Astrocyte (in vitro differentiated cells and primary cell): ENCODE measurements at regions not wholly inside any gene's neighbourhood (a gene's known extent, or its start where the extent isn't known, plus 50 kb on each side); places are given as distances from the start of the nearest gene placed in this dataset.

Source experiments
- DNase-seq: peaks from one replicate; pipeline ENCODE4 v3.0.0-alpha.2; 2010; ENCODE audit warnings: low read depth
- FAIRE-seq: peaks from 2 replicates; lab custom pipeline; 2011; peaks lifted over from hg19 to GRCh38; lab: Jason Lieb, UNC
- H2AFZ ChIP-seq: 2 replicates; pipeline ENCODE4 v1.6.0; 2012; ENCODE audit warnings: low read depth, low read length, inconsistent platforms
- H3K27ac ChIP-seq: 2 replicates; pipeline ENCODE4 v1.5.1; 2011; ENCODE audit warnings: low read depth, low read length, inconsistent platforms
- H3K27me3 ChIP-seq: 2 replicates; pipeline ENCODE4 v1.6.0; 2011; ENCODE audit warnings: low read length, inconsistent platforms; ENCODE audit not compliant: insufficient read depth
- H3K36me3 ChIP-seq: 2 replicates; pipeline ENCODE4 v1.5.1; 2011; ENCODE audit warnings: low read length, inconsistent platforms; ENCODE audit not compliant: insufficient read depth
- H3K4me1 ChIP-seq: 2 replicates; pipeline ENCODE4 v1.5.1; 2011; ENCODE audit warnings: low read length, inconsistent platforms; ENCODE audit not compliant: insufficient read depth
- H3K4me2 ChIP-seq: 2 replicates; pipeline ENCODE4 v1.6.0; 2012; ENCODE audit warnings: low read length, inconsistent platforms
- H3K4me3 ChIP-seq: 2 replicates; pipeline ENCODE4 v1.5.1; 2011; ENCODE audit warnings: low read depth, mild to moderate bottlenecking, low read length, inconsistent platforms; ENCODE audit not compliant: insufficient read depth
- H3K79me2 ChIP-seq: 2 replicates; pipeline ENCODE4 v1.6.0; 2012; ENCODE audit warnings: mild to moderate bottlenecking, low read length, inconsistent platforms; ENCODE audit not compliant: insufficient read depth
- H3K9ac ChIP-seq: 2 replicates; pipeline ENCODE4 v1.6.0; 2012; ENCODE audit warnings: mild to moderate bottlenecking, low read length, inconsistent platforms
- H3K9me3 ChIP-seq: 2 replicates; pipeline ENCODE4 v1.5.1; 2012; ENCODE audit warnings: low read depth, mild to moderate bottlenecking, low read length, inconsistent platforms; ENCODE audit not compliant: insufficient read depth
- H4K20me1 ChIP-seq: 2 replicates; pipeline ENCODE4 v1.6.0; 2012; ENCODE audit warnings: low read length, inconsistent platforms; ENCODE audit not compliant: insufficient read depth
- H3K27ac Mint-ChIP-seq: one replicate; pipeline ENCODE4 v1.8.0; 2021; ENCODE audit warnings: mild to moderate bottlenecking, mixed read lengths; ENCODE audit not compliant: unreplicated experiment
- H3K27me3 Mint-ChIP-seq: one replicate; pipeline ENCODE4 v1.8.0; 2021; ENCODE audit warnings: low read depth, mixed read lengths; ENCODE audit not compliant: unreplicated experiment
- H3K36me3 Mint-ChIP-seq: one replicate; pipeline ENCODE4 v1.8.0; 2021; ENCODE audit warnings: low read depth, mixed read lengths; ENCODE audit not compliant: unreplicated experiment
- H3K4me1 Mint-ChIP-seq: one replicate; pipeline ENCODE4 v1.8.0; 2021; ENCODE audit warnings: low read depth, mixed read lengths; ENCODE audit not compliant: unreplicated experiment
- H3K4me3 Mint-ChIP-seq: one replicate; pipeline ENCODE4 v1.8.0; 2021; ENCODE audit warnings: mild to moderate bottlenecking, moderate library complexity, mixed read lengths; ENCODE audit not compliant: unreplicated experiment
- H3K9me3 Mint-ChIP-seq: one replicate; pipeline ENCODE4 v1.8.0; 2021; ENCODE audit warnings: mild to moderate bottlenecking, mixed read lengths; ENCODE audit not compliant: unreplicated experiment
- CTCF ChIP-seq: IDR thresholded peaks from 2 replicates; pipeline ENCODE4 v1.5.1; 2011; ENCODE audit warnings: low read depth, mild to moderate bottlenecking, inconsistent platforms, low read length, moderate library complexity; ENCODE audit not compliant: insufficient read depth
- EZH2 ChIP-seq: IDR thresholded peaks from 2 replicates; pipeline ENCODE4 v1.6.1; 2012; ENCODE audit warnings: mild to moderate bottlenecking, low read length, inconsistent platforms; ENCODE audit not compliant: insufficient read depth

- H3K27ac ChIP-seq, result peak overlapping the region; percentile 25
- Mint-ChIP-seq H3K4me1 (peaks cover 7% of the 10 kb centered on the region), H3K9me3 (no peaks in the 10 kb centered on the region), H3K27me3 (peaks cover 1% of the 10 kb centered on the region), H3K27ac (no peak overlapping the region), H3K4me3 (no peak overlapping the region), H3K36me3 (no peaks in the 10 kb centered on the region)
- no peaks in the 10 kb centered on the region for H3K36me3 ChIP-seq
- no peak overlapping the region for H3K4me3 ChIP-seq
- peak; percentile 72 for DNase-seq
- H4K20me1 ChIP-seq, result no peaks in the 10 kb centered on the region
- H3K79me2 ChIP-seq, result no peaks in the 10 kb centered on the region
- H3K4me1 ChIP-seq, result peaks cover 14% of the 10 kb centered on the region
- H3K9me3 ChIP-seq, result no peaks in the 10 kb centered on the region
- H2AFZ ChIP-seq, result no peak overlapping the region
- TF ChIP-seq CTCF, result no peak
- TF ChIP-seq EZH2, result no peak
- FAIRE-seq, result no peak
- no peaks in the 10 kb centered on the region for H3K27me3 ChIP-seq
- peak overlapping the region; percentile 32 for H3K4me2 ChIP-seq
- H3K9ac ChIP-seq, result no peak overlapping the region
Measured at GRCh38 chr6:145147981-145148749, 587.2 kb downstream of the EPM2A start.

GRCh38 chr6:145148776-145149175, 586.5 kb downstream of the EPM2A start:
- Mint-ChIP-seq H3K36me3 (no peaks in the 10 kb centered on the region), H3K4me1 (peaks cover 7% of the 10 kb centered on the region), H3K9me3 (no peaks in the 10 kb centered on the region), H3K4me3 (no peak overlapping the region), H3K27ac (no peak overlapping the region), H3K27me3 (peaks cover 1% of the 10 kb centered on the region)
- Histone ChIP-seq H3K79me2 (no peaks in the 10 kb centered on the region), H3K4me1 (peaks cover 14% of the 10 kb centered on the region), H3K27me3 (no peaks in the 10 kb centered on the region), H3K9me3 (no peaks in the 10 kb centered on the region), H3K36me3 (no peaks in the 10 kb centered on the region), H3K27ac (no peak overlapping the region), H3K4me3 (no peak overlapping the region), H2AFZ (no peak overlapping the region), H3K9ac (no peak overlapping the region), H3K4me2 (peak overlapping the region; percentile 32), H4K20me1 (no peaks in the 10 kb centered on the region)
- TF ChIP-seq CTCF (no peak), EZH2 (no peak)
- FAIRE-seq, result no peak
- no peak for DNase-seq

- DNase-seq (peak; percentile 41), FAIRE-seq (no peak)
- TF ChIP-seq EZH2 (no peak), CTCF (no peak)
- Histone ChIP-seq H3K79me2 (no peaks in the 10 kb centered on the region), H3K4me1 (peaks cover 14% of the 10 kb centered on the region), H4K20me1 (no peaks in the 10 kb centered on the region), H3K9ac (no peak overlapping the region), H3K27me3 (no peaks in the 10 kb centered on the region), H3K9me3 (no peaks in the 10 kb centered on the region), H3K27ac (no peak overlapping the region), H3K36me3 (no peaks in the 10 kb centered on the region), H3K4me3 (no peak overlapping the region), H2AFZ (no peak overlapping the region), H3K4me2 (peak overlapping the region; percentile 12)
- Mint-ChIP-seq H3K27ac (no peak overlapping the region), H3K36me3 (no peaks in the 10 kb centered on the region), H3K27me3 (peaks cover 1% of the 10 kb centered on the region), H3K4me3 (no peak overlapping the region), H3K9me3 (no peaks in the 10 kb centered on the region), H3K4me1 (peaks cover 10% of the 10 kb centered on the region)
Measured at GRCh38 chr6:145151624-145152023, 583.7 kb downstream of the EPM2A start.
